Ishikawa (cell line): ENCODE measurements at regions not wholly inside any gene's neighbourhood (a gene's known extent, or its start where the extent isn't known, plus 50 kb on each side); places are given as distances from the start of the nearest gene placed in this dataset.

Experiments used
- CEBPB ChIP-seq: IDR thresholded peaks from 2 replicates; pipeline ENCODE4 v1.6.1; 2012
- CREB1 ChIP-seq: IDR thresholded peaks from 2 replicates; pipeline ENCODE4 v1.6.1; 2012; ENCODE audit warnings: low read depth
- EP300 ChIP-seq: IDR thresholded peaks from 2 replicates; pipeline ENCODE4 v1.6.1; 2012; ENCODE audit warnings: borderline replicate concordance
- RAD21 ChIP-seq: IDR thresholded peaks from 2 replicates; pipeline ENCODE4 v1.6.1; 2012; ENCODE audit warnings: low read depth
- TAF1 ChIP-seq: IDR thresholded peaks from 2 replicates; pipeline ENCODE4 v1.6.1; 2012; ENCODE audit warnings: low read depth, mild to moderate bottlenecking
- TEAD4 ChIP-seq: IDR thresholded peaks from 2 replicates; pipeline ENCODE4 v1.6.1; 2012
- YY1 ChIP-seq: IDR thresholded peaks from 2 replicates; pipeline ENCODE4 v1.6.1; 2012; ENCODE audit warnings: low read depth
- TF ChIP-seq, protein P1 (sequence below): IDR thresholded peaks from 2 replicates; pipeline ENCODE4 v1.6.1; 2012; ENCODE audit warnings: low read depth, mild to moderate bottlenecking
- TF ChIP-seq, protein P2 (sequence below): IDR thresholded peaks from 2 replicates; pipeline ENCODE4 v1.6.1; 2012

DNA sequence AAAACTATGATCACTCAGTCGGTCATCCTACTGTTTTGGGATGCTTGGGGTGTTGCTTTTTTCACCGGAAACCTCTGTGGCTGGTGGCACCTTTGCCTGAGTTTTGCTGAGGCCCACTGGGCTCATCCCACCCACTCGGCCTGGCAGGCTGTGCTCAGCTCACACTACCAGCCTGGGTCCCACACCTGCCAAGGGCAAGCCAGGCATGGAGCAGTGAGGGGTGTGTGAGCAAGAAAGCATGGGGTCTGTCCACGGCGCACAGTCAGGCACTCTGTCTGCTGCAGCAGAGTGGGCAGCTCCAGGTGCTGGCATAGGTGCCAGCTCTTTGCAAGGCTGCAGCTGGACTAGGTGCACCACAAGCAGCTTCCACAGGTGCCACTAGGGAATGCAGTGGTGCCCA is 91.7 kb downstream of the TBXT start:
- no peak for TF ChIP-seq CEBPB
- TF ChIP-seq RAD21 = no peak
- no peak for TF ChIP-seq CREB1
- no peak for TF ChIP-seq EP300
- no peak for TF ChIP-seq TAF1
- TF ChIP-seq, protein P1, sequence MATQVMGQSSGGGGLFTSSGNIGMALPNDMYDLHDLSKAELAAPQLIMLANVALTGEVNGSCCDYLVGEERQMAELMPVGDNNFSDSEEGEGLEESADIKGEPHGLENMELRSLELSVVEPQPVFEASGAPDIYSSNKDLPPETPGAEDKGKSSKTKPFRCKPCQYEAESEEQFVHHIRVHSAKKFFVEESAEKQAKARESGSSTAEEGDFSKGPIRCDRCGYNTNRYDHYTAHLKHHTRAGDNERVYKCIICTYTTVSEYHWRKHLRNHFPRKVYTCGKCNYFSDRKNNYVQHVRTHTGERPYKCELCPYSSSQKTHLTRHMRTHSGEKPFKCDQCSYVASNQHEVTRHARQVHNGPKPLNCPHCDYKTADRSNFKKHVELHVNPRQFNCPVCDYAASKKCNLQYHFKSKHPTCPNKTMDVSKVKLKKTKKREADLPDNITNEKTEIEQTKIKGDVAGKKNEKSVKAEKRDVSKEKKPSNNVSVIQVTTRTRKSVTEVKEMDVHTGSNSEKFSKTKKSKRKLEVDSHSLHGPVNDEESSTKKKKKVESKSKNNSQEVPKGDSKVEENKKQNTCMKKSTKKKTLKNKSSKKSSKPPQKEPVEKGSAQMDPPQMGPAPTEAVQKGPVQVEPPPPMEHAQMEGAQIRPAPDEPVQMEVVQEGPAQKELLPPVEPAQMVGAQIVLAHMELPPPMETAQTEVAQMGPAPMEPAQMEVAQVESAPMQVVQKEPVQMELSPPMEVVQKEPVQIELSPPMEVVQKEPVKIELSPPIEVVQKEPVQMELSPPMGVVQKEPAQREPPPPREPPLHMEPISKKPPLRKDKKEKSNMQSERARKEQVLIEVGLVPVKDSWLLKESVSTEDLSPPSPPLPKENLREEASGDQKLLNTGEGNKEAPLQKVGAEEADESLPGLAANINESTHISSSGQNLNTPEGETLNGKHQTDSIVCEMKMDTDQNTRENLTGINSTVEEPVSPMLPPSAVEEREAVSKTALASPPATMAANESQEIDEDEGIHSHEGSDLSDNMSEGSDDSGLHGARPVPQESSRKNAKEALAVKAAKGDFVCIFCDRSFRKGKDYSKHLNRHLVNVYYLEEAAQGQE = no peak
- no peak for TF ChIP-seq TEAD4
- TF ChIP-seq, protein P2, sequence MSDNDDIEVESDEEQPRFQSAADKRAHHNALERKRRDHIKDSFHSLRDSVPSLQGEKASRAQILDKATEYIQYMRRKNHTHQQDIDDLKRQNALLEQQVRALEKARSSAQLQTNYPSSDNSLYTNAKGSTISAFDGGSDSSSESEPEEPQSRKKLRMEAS = no peak
- TF ChIP-seq YY1 = no peak
